ENCODE measurements at regions not wholly inside any gene's neighbourhood (a gene's known extent, or its start where the extent isn't known, plus 50 kb on each side); places are given as distances from the start of the nearest gene placed in this dataset.
"Not testable (repeated sequence)": the region's sequence is repeated elsewhere in the genome, so short reads cannot be mapped to it uniquely, and the experiment has no call there.

GRCh38 chr16:33059206-33059605, 134.8 kb upstream of the TP53TG3C start (continued):
- no peak for TF ChIP-seq KDM4A (IDR thresholded peaks at IDR 0.05; ENCODE audit: low read depth, low read length, severe bottlenecking)
- no peak for TF ChIP-seq NANOG (IDR thresholded peaks at IDR 0.05; ENCODE audit: insufficient read depth, low read depth, low read length, poor library complexity, severe bottlenecking)
- TF ChIP-seq CREB1 (IDR thresholded peaks at IDR 0.05) = no peak

- H3K9ac ChIP-seq (replicated peaks in 1 of 4; ENCODE audit: extremely low read depth in 1 of 4, low read depth in 3 of 4, low read length in 3 of 4); H2AFZ ChIP-seq (ENCODE audit: low read length); H2AK5ac ChIP-seq (ENCODE audit: low read depth, low read length); H4K20me1 ChIP-seq (replicated peaks in 1 of 2; ENCODE audit: control insufficient read depth in 1 of 2, insufficient read depth in 2 of 2, low read length in 2 of 2); H3K27ac ChIP-seq (ENCODE audit: low read depth, low read length); CTCF ChIA-PET (ENCODE audit: partially characterized antibody); H2BK5ac ChIP-seq (ENCODE audit: low read depth, low read length); H4K8ac ChIP-seq (ENCODE audit: extremely low read depth, insufficient read depth, low read length); H3K9me3 ChIP-seq (ENCODE audit: insufficient read depth in 2 of 2, low read depth in 1 of 2, low read length in 1 of 2); H3K79me1 ChIP-seq (ENCODE audit: low read depth, low read length); H3K4me3 ChIP-seq (ENCODE audit: extremely low read depth in 1 of 4, insufficient read depth in 2 of 4, low read depth in 3 of 4, low read length in 4 of 4); H3K23me2 ChIP-seq (ENCODE audit: low read depth, low read length); H3K4me1 ChIP-seq (replicated peaks in 1 of 4; ENCODE audit: control insufficient read depth in 3 of 4, insufficient read depth in 4 of 4, low read length in 3 of 4); H2BK12ac ChIP-seq (ENCODE audit: low read depth, low read length); H3K36me3 ChIP-seq (ENCODE audit: control insufficient read depth in 2 of 4, insufficient read depth in 4 of 4, low read length in 3 of 4); H3K23ac ChIP-seq (ENCODE audit: insufficient read length); H3K79me2 ChIP-seq (ENCODE audit: control insufficient read depth in 1 of 2, insufficient read depth in 2 of 2, low read length in 2 of 2); H3K14ac ChIP-seq (ENCODE audit: insufficient read length); H2BK120ac ChIP-seq (replicated peaks; ENCODE audit: low read depth, low read length); FAIRE-seq; H3K56ac ChIP-seq (replicated peaks; ENCODE audit: insufficient read length, low read depth, low read length); H2BK15ac ChIP-seq (ENCODE audit: low read length); H3K4me2 ChIP-seq (ENCODE audit: insufficient read depth in 1 of 2, low read depth in 2 of 2, low read length in 2 of 2); DNase-seq (ENCODE audit: low read depth in 1 of 2, low spot score in 2 of 2); H3K4ac ChIP-seq (replicated peaks; ENCODE audit: insufficient read length, low read depth, low read length); H2BK20ac ChIP-seq (ENCODE audit: low read length); H4K91ac ChIP-seq (replicated peaks; ENCODE audit: insufficient read length, low read length); H3K18ac ChIP-seq (ENCODE audit: extremely low read depth, low read length); H3K27me3 ChIP-seq (replicated peaks in 1 of 4; ENCODE audit: control insufficient read depth in 3 of 4, extremely low read depth in 1 of 4, insufficient read depth in 3 of 4, low read length in 3 of 4); H4K5ac ChIP-seq (ENCODE audit: insufficient read length, low read depth, low read length); POLR2A ChIA-PET (ENCODE audit: partially characterized antibody): not testable (repeated sequence)
- 93% methylated on average over 8 of the region's 48 CpGs; no CpG with 5 or more reads in 1 of the 2 experiments for WGBS, 2 experiments (ENCODE audit: extremely low coverage in 1 of 2, insufficient coverage in 1 of 2, insufficient read length in 1 of 2, insufficient replicate concordance in 2 of 2, low coverage in 1 of 2, low lambda C conversion rate in 2 of 2, missing lambda C conversion rate in 1 of 2)
Measured at GRCh38 chr16:33059654-33060421, 134.2 kb upstream of the TP53TG3C start.
